ENCODE measurements at regions not wholly inside any gene's neighbourhood (a gene's known extent, or its start where the extent isn't known, plus 50 kb on each side); places are given as distances from the start of the nearest gene placed in this dataset.

GRCh38 chr16:5966004-5966403, 868.4 kb upstream of the EEF2KMT start:
- ChIA-PET POLR2A (ENCODE audit: unreplicated experiment) (no interaction called here), CTCF (no interaction called here)
- no peak overlapping the region for H2BK5ac ChIP-seq (ENCODE audit: low read depth, low read length, poor library complexity, severe bottlenecking)
- no peaks in the 10 kb centered on the region for H3K36me3 ChIP-seq (ENCODE audit: control insufficient read depth, insufficient read depth, low read length)
- in situ Hi-C loops (cut with MboI; ENCODE audit: low sequenced_read_pairs): no loop called here
- no peak overlapping the region for H3K23ac ChIP-seq (ENCODE audit: low read depth, low read length)
- no peak overlapping the region for H2AFZ ChIP-seq (replicated peaks; ENCODE audit: low read length, poor library complexity)
- no peak overlapping the region for H2BK20ac ChIP-seq (ENCODE audit: low read depth, low read length)
- H3K9ac ChIP-seq (ENCODE audit: low read depth, low read length): no peak overlapping the region
- H3K79me1 ChIP-seq (ENCODE audit: low read depth in 1 of 2, low read length in 2 of 2): no peaks in the 10 kb centered on the region
- TF ChIP-seq FOS (IDR thresholded peaks at IDR 0.05; ENCODE audit: low read depth, low read length) (no peak), NFE2L2 (IDR thresholded peaks at IDR 0.05; ENCODE audit: low read depth, low read length) (no peak), RCOR1 (IDR thresholded peaks at IDR 0.05; ENCODE audit: insufficient replicate concordance, low read length) (no peak), USF2 (IDR thresholded peaks at IDR 0.05; ENCODE audit: low read depth, low read length) (no peak)
- H3K27me3 ChIP-seq (ENCODE audit: control insufficient read depth, insufficient read depth, low read length): no peaks in the 10 kb centered on the region
- no peak overlapping the region for H3K18ac ChIP-seq (ENCODE audit: low read depth, low read length)
- H3K27ac ChIP-seq (ENCODE audit: insufficient read depth, low read length): no peak overlapping the region
- H2BK15ac ChIP-seq (ENCODE audit: low read depth, low read length): no peak overlapping the region
- intact Hi-C loops (cut with micrococcal nuclease): no loop called here
- peaks cover 8% of the 10 kb centered on the region for H3K9me3 ChIP-seq (ENCODE audit: control insufficient read depth, insufficient read depth, low read length)
- no peak overlapping the region for H3K4ac ChIP-seq (ENCODE audit: low read depth, low read length)
- no peak overlapping the region for H3K4me3 ChIP-seq (ENCODE audit: insufficient read depth, low read depth, low read length)
- DNase-seq (no peak), ATAC-seq (ENCODE audit: low read depth) (no peak)
- no peak overlapping the region for H2AK9ac ChIP-seq (replicated peaks; ENCODE audit: low read depth, low read length, poor library complexity)
- no peak overlapping the region for H3K56ac ChIP-seq (ENCODE audit: extremely low read depth, insufficient read depth, low read length)
- no peak overlapping the region for H4K8ac ChIP-seq (ENCODE audit: low read depth in 2 of 2, low read length in 2 of 2)
- no peak overlapping the region for H4K91ac ChIP-seq (ENCODE audit: insufficient read depth, low read depth, low read length)
- dilution Hi-C loops (cut with HindIII; ENCODE audit: low sequenced_read_pairs, unreplicated experiment): no loop called here
- H4K20me1 ChIP-seq (ENCODE audit: insufficient read depth, low read length): no peaks in the 10 kb centered on the region
- H3K4me2 ChIP-seq (ENCODE audit: low read depth, low read length): no peak overlapping the region
- no peaks in the 10 kb centered on the region for H3K9me1 ChIP-seq (ENCODE audit: insufficient read depth, low read length)
- H2AK5ac ChIP-seq (ENCODE audit: low read depth, low read length): no peak overlapping the region
- no peak overlapping the region for H4K5ac ChIP-seq (ENCODE audit: low read depth, low read length)
- no CpG with 5 or more reads among the region's 7 CpGs for WGBS, 2 experiments (ENCODE audit: extremely low coverage in 2 of 2, insufficient read length in 1 of 2)
- H2BK120ac ChIP-seq (ENCODE audit: low read depth, low read length): no peak overlapping the region
- BruUV-seq (replicated peaks): no TSS peak
- H3K14ac ChIP-seq (replicated peaks; ENCODE audit: low read depth, low read length): no peak overlapping the region
- H3K4me1 ChIP-seq (ENCODE audit: control insufficient read depth, insufficient read depth, low read length): no peaks in the 10 kb centered on the region
